Nephron progenitor cell (in vitro differentiated cells): ENCODE measurements at regions not wholly inside any gene's neighbourhood (a gene's known extent, or its start where the extent isn't known, plus 50 kb on each side); places are given as distances from the start of the nearest gene placed in this dataset.

Experiments used
- DNase-seq: peaks from one replicate; pipeline ENCODE4 v3.0.0; 2021
- H3K27ac Mint-ChIP-seq: 2 replicates; pipeline ENCODE4 v1.8.0; 2021; ENCODE audit warnings: mild to moderate bottlenecking, moderate library complexity, mixed read lengths
- H3K27me3 Mint-ChIP-seq: 2 replicates; pipeline ENCODE4 v1.8.0; 2021; ENCODE audit warnings: mild to moderate bottlenecking, low read depth, mixed read lengths; ENCODE audit not compliant: poor library complexity
- H3K36me3 Mint-ChIP-seq: 2 replicates; pipeline ENCODE4 v1.8.0; 2021; ENCODE audit warnings: low read depth, mixed read lengths
- H3K4me1 Mint-ChIP-seq: 2 replicates; pipeline ENCODE4 v1.8.0; 2021; ENCODE audit warnings: mixed read lengths
- H3K4me3 Mint-ChIP-seq: 2 replicates; pipeline ENCODE4 v1.8.0; 2021; ENCODE audit warnings: mild to moderate bottlenecking, moderate library complexity, mixed read lengths
- H3K9me3 Mint-ChIP-seq: 2 replicates; pipeline ENCODE4 v1.8.0; 2021; ENCODE audit warnings: mild to moderate bottlenecking, moderate library complexity, mixed read lengths
- TF ChIP-seq, protein P1 (sequence below): fragments of 200-600 bp; sonication (generic); IDR thresholded peaks from 2 replicates; pipeline ENCODE4 v1.5.0; 2021; ENCODE audit warnings: antibody characterized with exemption

DNA sequence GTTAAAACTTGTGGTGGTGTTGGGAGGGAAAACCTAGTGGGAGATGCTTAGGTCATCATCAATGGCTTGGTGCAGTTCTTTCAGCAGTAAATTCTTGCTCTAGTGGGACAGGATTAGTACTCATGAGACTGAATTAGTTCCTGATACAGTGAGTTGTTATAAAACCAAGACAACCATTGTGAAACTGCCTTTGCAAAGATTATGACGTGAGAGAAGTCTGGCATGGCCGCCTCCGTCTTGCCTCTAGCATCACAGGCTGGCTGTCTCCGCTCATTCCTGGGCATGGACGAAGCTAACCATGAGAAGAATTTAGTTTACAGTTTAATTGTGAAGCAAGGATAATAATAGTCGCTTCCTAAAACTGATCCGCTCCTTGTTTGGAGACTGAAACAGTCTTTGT, 186.4 kb downstream of the KIF20B start:
- peaks cover 9% of the 10 kb centered on the region for H3K4me1 Mint-ChIP-seq
- H3K9me3 Mint-ChIP-seq: peaks cover under 1% of the 10 kb centered on the region
- H3K27me3 Mint-ChIP-seq: peaks cover 3% of the 10 kb centered on the region
- peaks cover under 1% of the 10 kb centered on the region for H3K36me3 Mint-ChIP-seq
- no peak overlapping the region for H3K27ac Mint-ChIP-seq
- H3K4me3 Mint-ChIP-seq: no peak overlapping the region
- no peak for DNase-seq
- TF ChIP-seq, protein P1, sequence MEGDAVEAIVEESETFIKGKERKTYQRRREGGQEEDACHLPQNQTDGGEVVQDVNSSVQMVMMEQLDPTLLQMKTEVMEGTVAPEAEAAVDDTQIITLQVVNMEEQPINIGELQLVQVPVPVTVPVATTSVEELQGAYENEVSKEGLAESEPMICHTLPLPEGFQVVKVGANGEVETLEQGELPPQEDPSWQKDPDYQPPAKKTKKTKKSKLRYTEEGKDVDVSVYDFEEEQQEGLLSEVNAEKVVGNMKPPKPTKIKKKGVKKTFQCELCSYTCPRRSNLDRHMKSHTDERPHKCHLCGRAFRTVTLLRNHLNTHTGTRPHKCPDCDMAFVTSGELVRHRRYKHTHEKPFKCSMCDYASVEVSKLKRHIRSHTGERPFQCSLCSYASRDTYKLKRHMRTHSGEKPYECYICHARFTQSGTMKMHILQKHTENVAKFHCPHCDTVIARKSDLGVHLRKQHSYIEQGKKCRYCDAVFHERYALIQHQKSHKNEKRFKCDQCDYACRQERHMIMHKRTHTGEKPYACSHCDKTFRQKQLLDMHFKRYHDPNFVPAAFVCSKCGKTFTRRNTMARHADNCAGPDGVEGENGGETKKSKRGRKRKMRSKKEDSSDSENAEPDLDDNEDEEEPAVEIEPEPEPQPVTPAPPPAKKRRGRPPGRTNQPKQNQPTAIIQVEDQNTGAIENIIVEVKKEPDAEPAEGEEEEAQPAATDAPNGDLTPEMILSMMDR: no peak

DNA sequence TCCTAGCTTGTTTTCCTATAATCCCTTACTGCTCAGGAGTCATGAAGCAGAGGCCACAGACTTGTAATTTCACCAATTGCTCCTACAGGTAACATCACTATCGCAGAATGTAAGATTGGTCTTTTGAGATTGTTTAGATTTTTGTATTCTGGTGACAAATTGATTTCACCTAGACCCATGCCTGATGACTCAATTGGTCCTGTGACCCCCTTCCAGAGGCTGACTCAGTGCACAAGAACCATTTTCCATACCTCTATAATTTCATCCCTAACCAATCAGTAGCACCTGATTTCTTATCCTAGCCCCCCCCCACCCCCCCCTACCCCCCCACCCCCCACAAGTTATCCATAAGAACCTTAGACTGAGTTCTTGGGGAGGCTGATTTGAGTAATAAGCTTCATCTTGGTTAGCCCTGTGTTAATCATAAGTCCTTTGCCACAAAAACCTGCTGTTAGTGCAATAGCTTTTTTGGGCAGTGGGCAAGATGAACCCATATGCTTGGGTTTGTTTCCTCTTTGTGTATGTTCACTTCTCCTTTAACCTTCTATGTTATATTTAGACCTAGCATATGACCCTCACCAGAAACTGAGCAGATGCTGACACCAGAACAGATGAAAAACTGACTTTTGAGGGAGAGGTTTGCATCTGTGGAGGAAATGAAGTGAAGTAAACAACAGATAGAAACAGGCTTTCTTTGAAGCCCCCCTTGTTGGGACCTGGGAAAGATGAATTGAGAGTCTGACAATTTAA, 187.1 kb downstream of the KIF20B start:
- Mint-ChIP-seq H3K4me1 (peaks cover 9% of the 10 kb centered on the region), H3K27ac (no peak overlapping the region), H3K36me3 (no peaks in the 10 kb centered on the region), H3K4me3 (no peak overlapping the region), H3K27me3 (peaks cover 3% of the 10 kb centered on the region), H3K9me3 (no peaks in the 10 kb centered on the region)
- DNase-seq: no peak
- TF ChIP-seq, protein P1: no peak

DNA sequence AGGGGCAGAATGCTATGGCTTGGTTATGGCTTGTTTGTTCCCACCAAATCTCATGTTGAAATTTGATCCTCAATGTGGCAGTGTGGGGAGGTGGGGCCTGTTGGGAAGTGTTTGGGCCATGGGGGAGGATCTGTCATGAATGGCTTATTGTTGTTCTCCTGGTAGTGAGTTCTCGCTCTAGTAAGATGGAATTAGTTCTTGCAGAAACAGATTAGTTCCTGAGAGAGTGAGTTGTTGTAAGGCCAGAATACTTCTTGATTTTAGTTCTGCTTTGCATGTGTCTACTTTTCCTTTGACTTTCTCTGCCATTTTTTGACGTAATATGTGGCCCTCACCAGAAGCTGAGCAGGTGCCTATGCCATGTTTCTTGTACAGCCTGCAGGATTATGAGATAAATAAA, 188.2 kb downstream of the KIF20B start:
- Mint-ChIP-seq H3K27me3 (peaks cover 3% of the 10 kb centered on the region), H3K4me3 (no peak overlapping the region)
- TF ChIP-seq, protein P1: no peak

DNA sequence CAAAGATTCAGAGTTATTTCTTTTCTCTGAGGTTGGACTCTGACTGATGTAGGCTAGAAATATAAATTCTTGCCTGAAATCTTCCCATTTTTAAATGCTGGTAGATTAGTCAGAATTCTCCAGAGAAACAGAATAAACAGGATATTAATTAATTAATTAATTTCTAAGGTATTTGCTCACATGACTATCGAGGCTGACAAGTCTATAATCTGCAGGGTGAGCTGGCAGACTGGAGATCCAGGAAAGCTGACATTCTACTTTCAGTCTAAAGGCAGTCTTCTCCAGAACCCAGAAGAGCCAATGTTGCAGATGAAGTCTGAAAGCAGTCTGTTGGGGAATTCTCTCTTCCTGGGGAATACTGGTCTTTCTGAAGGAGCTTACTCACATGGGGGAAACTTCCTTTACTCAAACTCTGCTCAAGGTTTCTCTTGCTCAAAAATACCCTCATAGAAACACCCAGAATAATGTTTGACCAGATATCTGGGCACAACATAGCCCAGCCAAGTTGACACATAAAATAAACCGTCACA, 189.7 kb downstream of the KIF20B start:
- TF ChIP-seq, protein P1: no peak
- DNase-seq: no peak
- Mint-ChIP-seq H3K27me3 (no peaks in the 10 kb centered on the region), H3K27ac (no peak overlapping the region), H3K4me1 (peaks cover 9% of the 10 kb centered on the region), H3K36me3 (no peaks in the 10 kb centered on the region), H3K4me3 (no peak overlapping the region), H3K9me3 (peaks cover 4% of the 10 kb centered on the region)

More for the DNA sequence above, 188.2 kb downstream of the KIF20B start:
- no peaks in the 10 kb centered on the region for H3K36me3 Mint-ChIP-seq
- H3K27ac Mint-ChIP-seq: no peak overlapping the region
- no peak for DNase-seq
- H3K4me1 Mint-ChIP-seq: peaks cover 9% of the 10 kb centered on the region
- no peaks in the 10 kb centered on the region for H3K9me3 Mint-ChIP-seq

DNA sequence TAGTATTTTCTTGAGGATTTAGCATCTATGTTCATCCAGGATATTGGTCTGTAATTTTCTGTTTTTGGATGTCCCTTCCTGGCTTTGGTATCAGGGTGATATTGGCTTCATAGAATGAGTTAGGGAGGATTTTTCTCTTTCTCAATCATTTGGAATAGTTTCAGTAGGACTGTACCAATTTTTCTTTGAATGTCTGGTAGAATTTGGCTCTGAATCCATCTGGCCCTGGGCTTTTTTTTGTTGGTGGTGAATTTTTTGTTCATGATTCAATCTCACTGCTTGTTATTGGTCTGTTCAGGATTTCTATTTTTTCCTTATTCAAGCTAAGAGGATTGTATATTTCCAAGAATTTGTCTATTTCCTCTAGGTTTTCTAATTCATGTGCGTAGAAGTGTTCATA, 192.7 kb downstream of the KIF20B start:
- TF ChIP-seq, protein P1: no peak
- DNase-seq: no peak
- Mint-ChIP-seq H3K27me3 (peaks cover 2% of the 10 kb centered on the region), H3K27ac (no peak overlapping the region), H3K36me3 (no peaks in the 10 kb centered on the region), H3K4me1 (peaks cover 9% of the 10 kb centered on the region), H3K4me3 (no peak overlapping the region), H3K9me3 (peaks cover 10% of the 10 kb centered on the region)

DNA sequence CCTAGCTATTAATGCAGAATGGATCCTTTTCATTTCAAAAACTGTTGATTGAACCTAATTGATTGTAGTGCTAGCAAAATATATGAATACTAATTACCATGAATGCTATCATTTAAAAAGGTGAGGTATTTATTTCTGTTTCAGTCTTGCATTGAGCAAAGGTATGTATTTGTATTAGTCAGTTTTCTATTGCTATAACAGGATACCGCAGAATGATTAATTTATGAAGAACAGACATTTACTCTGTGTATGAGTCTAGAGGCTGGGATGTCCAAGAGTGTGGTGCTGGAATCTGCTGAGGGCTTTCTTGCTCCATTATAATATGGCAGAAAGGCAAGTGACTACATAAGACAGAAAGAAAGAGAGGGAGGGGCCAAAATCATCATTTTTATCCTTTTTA, 199.2 kb downstream of the KIF20B start:
- no peak for DNase-seq
- H3K9me3 Mint-ChIP-seq: peaks cover 10% of the 10 kb centered on the region
- H3K4me3 Mint-ChIP-seq: no peak overlapping the region
- no peak overlapping the region for H3K27ac Mint-ChIP-seq
- H3K36me3 Mint-ChIP-seq: no peaks in the 10 kb centered on the region
- TF ChIP-seq, protein P1: no peak
- H3K27me3 Mint-ChIP-seq: peaks cover 6% of the 10 kb centered on the region
- H3K4me1 Mint-ChIP-seq: no peaks in the 10 kb centered on the region
